ENCODE measurements at regions not wholly inside any gene's neighbourhood (a gene's known extent, or its start where the extent isn't known, plus 50 kb on each side); places are given as distances from the start of the nearest gene placed in this dataset.

DNA sequence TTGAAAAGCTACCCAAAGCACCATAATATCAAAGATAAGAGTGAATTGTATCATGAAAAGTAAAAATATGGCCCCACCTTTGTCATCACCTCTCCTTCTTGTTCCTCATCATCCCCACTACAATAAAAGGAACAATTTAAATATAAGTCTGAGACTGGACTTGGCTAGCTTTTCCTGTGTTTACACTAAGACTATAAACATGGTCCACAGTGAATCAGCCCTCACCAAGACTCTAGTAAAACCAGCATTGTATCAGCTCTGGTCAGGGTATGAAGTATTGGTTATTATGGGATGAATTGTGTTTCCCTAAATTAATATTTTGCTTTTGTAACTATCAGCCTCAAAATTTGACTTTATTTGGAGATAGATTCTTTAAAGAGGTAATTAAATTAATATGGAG lies 105.4 kb downstream of the SLC25A46 start:
- TF ChIP-seq, protein P1, sequence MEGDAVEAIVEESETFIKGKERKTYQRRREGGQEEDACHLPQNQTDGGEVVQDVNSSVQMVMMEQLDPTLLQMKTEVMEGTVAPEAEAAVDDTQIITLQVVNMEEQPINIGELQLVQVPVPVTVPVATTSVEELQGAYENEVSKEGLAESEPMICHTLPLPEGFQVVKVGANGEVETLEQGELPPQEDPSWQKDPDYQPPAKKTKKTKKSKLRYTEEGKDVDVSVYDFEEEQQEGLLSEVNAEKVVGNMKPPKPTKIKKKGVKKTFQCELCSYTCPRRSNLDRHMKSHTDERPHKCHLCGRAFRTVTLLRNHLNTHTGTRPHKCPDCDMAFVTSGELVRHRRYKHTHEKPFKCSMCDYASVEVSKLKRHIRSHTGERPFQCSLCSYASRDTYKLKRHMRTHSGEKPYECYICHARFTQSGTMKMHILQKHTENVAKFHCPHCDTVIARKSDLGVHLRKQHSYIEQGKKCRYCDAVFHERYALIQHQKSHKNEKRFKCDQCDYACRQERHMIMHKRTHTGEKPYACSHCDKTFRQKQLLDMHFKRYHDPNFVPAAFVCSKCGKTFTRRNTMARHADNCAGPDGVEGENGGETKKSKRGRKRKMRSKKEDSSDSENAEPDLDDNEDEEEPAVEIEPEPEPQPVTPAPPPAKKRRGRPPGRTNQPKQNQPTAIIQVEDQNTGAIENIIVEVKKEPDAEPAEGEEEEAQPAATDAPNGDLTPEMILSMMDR (IDR thresholded peaks at IDR 0.05; ENCODE audit: extremely low read depth, low read depth, low read length), result no peak
- no peaks in the 10 kb centered on the region for H3K27me3 ChIP-seq (ENCODE audit: insufficient read depth, low read length)
- no peak overlapping the region for H3K4me3 ChIP-seq (ENCODE audit: insufficient read depth, low read length)
- H2AFZ ChIP-seq (ENCODE audit: low read length), result no peak overlapping the region
- no peaks in the 10 kb centered on the region for H3K36me3 ChIP-seq (ENCODE audit: insufficient read depth, low read length)
- DNase-seq (ENCODE audit: insufficient read length, low spot score, missing footprints), result no peak
- H3K9me3 ChIP-seq (ENCODE audit: low read depth, low read length), result no peaks in the 10 kb centered on the region
- H3K4me1 ChIP-seq (ENCODE audit: insufficient read depth, low read length), result no peaks in the 10 kb centered on the region
- no peaks in the 10 kb centered on the region for H3K79me2 ChIP-seq (ENCODE audit: insufficient read depth, low read length)
- H3K27ac ChIP-seq (ENCODE audit: low read depth, low read length), result no peak overlapping the region
- H4K20me1 ChIP-seq (ENCODE audit: insufficient read depth, low read length), result no peaks in the 10 kb centered on the region
- H3K4me2 ChIP-seq (ENCODE audit: insufficient read depth, low read length), result no peak overlapping the region

DNA sequence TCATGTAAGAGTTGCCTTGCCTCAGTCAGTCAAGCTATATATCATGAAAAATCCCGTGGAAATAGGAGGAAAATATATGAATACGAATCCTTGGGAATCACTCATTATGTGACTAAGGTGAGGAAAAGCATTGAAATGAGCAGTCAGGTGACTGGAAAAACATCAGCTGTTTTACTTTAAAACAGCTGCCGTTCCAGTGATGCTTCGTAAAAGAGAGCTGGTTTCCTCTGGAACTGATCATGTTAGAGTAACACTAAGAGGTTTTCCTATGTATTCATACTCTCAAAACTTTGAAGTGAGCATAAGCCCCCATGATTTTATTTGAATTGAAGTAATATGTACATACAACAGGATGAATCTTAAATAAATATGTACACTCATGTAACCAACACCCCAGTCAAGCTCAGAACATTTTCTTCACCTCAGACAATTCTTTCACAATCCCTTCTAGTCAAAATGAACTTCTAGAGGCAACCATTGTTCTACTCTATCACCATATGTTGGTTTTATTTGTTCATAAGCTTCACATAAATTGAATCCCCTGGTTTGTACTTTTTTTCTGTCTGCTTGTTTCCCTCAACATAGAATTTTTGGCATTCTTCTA lies 107.7 kb downstream of the SLC25A46 start:
- TF ChIP-seq, protein P1 (IDR thresholded peaks at IDR 0.05; ENCODE audit: extremely low read depth, low read depth, low read length), result no peak
- Histone ChIP-seq H3K27me3 (ENCODE audit: insufficient read depth, low read length) (no peaks in the 10 kb centered on the region), H2AFZ (ENCODE audit: low read length) (no peak overlapping the region), H3K79me2 (ENCODE audit: insufficient read depth, low read length) (no peaks in the 10 kb centered on the region), H3K4me1 (ENCODE audit: insufficient read depth, low read length) (no peaks in the 10 kb centered on the region), H3K36me3 (ENCODE audit: insufficient read depth, low read length) (no peaks in the 10 kb centered on the region), H4K20me1 (ENCODE audit: insufficient read depth, low read length) (no peaks in the 10 kb centered on the region), H3K9me3 (ENCODE audit: low read depth, low read length) (no peaks in the 10 kb centered on the region), H3K27ac (ENCODE audit: low read depth, low read length) (no peak overlapping the region), H3K4me2 (ENCODE audit: insufficient read depth, low read length) (no peak overlapping the region), H3K4me3 (ENCODE audit: insufficient read depth, low read length) (no peak overlapping the region)
- DNase-seq (ENCODE audit: insufficient read length, low spot score, missing footprints), result no peak

DNA sequence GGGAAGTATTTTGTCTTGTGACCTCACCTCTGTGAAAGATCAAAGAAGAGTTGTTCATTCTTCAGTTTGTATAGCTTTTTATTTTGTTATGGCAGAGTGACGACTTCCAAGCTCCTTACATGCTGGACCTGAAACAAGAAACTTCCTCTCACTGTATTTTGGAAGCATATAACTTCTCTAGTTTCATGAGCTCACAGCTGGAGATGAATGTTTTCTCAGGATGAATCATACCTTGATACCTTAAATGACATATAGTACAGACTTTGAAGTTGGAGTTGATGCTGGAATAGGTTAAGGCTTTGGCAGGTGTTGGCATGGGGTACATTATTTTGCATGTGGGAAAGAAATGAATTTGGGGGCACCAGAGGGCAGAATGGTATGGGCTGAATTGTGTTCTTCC lies 112.5 kb downstream of the SLC25A46 start:
- Histone ChIP-seq H3K4me3 (ENCODE audit: insufficient read depth, low read length) (no peak overlapping the region), H4K20me1 (ENCODE audit: insufficient read depth, low read length) (no peaks in the 10 kb centered on the region), H3K4me2 (ENCODE audit: insufficient read depth, low read length) (no peak overlapping the region), H3K9me3 (ENCODE audit: low read depth, low read length) (no peaks in the 10 kb centered on the region), H3K27me3 (ENCODE audit: insufficient read depth, low read length) (no peaks in the 10 kb centered on the region), H3K36me3 (ENCODE audit: insufficient read depth, low read length) (no peaks in the 10 kb centered on the region), H2AFZ (ENCODE audit: low read length) (no peak overlapping the region), H3K4me1 (ENCODE audit: insufficient read depth, low read length) (no peaks in the 10 kb centered on the region), H3K27ac (ENCODE audit: low read depth, low read length) (no peak overlapping the region), H3K79me2 (ENCODE audit: insufficient read depth, low read length) (no peaks in the 10 kb centered on the region)
- TF ChIP-seq, protein P1 (IDR thresholded peaks at IDR 0.05; ENCODE audit: extremely low read depth, low read depth, low read length), result no peak
- DNase-seq (ENCODE audit: insufficient read length, low spot score, missing footprints), result no peak

DNA sequence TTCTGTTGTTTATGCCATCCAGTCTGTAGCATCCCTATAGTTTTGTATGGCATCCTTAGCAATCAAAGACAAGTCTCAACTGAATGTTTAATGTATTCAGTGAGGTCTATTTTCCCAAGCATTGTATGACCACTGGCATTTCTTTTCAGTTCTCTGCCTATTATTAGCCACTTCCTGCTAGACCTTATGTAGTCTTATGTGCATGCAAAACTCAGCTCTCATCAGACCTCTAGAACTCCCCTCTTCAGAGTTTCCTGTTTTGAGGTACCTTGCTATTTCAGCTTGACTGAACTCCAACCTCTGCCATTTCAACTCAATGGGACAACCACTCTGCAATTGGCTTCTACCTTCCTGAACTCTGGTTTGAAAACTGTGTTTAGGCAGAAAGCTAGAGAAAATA lies 113.2 kb downstream of the SLC25A46 start:
- Histone ChIP-seq H3K9me3 (ENCODE audit: low read depth, low read length) (no peaks in the 10 kb centered on the region), H3K27me3 (ENCODE audit: insufficient read depth, low read length) (no peaks in the 10 kb centered on the region), H3K36me3 (ENCODE audit: insufficient read depth, low read length) (no peaks in the 10 kb centered on the region), H3K4me1 (ENCODE audit: insufficient read depth, low read length) (no peaks in the 10 kb centered on the region), H2AFZ (ENCODE audit: low read length) (no peak overlapping the region), H3K4me3 (ENCODE audit: insufficient read depth, low read length) (no peak overlapping the region), H3K27ac (ENCODE audit: low read depth, low read length) (no peak overlapping the region), H3K4me2 (ENCODE audit: insufficient read depth, low read length) (no peak overlapping the region), H4K20me1 (ENCODE audit: insufficient read depth, low read length) (no peaks in the 10 kb centered on the region), H3K79me2 (ENCODE audit: insufficient read depth, low read length) (no peaks in the 10 kb centered on the region)
- no peak for DNase-seq (ENCODE audit: insufficient read length, low spot score, missing footprints)
- TF ChIP-seq, protein P1 (IDR thresholded peaks at IDR 0.05; ENCODE audit: extremely low read depth, low read depth, low read length), result no peak

All from osteoblast (primary cell).